Activated CD4-positive, alpha-beta T cell treated with anti-CD3 and anti-CD28 coated beads, Interleukin-2, amount 50 U/mL, for 4 hours (primary cell): ENCODE measurements at regions not wholly inside any gene's neighbourhood (a gene's known extent, or its start where the extent isn't known, plus 50 kb on each side); places are given as distances from the start of the nearest gene placed in this dataset.

Source experiments
- DNase-seq, 2 experiments: peaks; one replicate each; pipeline ENCODE4 v3.0.0-alpha.2; 2020

DNA sequence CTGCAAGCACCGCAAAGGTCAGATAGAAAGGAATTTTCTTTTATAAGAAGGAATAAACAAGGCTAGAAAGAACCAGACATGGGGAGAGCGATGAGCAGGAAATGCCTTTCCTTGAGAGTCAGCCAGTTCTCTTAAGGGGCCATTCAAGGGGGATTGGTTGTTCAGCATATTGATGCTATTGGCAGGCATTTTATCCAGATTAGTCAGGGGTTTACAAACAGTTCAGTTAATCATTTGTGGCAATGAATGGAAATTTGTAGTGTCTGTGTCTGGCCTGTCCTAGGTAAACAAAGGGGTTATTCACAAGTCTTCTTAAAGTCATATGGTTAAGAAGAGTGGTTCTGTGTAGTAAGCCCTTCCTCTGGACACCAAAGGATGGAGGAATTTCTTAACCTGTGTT lies 184.7 kb upstream of the FRMPD4 start:
- DNase-seq = no peak

DNA sequence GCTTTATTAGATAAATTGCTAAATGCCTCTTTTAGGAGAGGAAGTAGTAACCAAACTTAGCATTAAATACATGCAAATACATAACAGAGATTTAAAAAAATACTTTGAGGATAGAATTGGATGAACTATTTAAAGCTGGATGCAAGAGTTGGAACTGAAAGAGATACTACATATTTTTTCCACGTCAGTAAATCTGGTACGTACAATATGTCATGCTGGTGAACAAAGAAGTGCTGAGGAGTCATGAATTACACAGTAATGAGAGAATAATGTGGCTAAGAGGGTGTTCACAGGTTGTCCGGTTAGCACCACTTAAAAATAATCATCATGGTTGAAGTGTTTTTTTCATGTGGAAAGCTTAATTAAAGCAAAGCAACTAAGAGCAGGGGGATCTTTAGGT lies 184.1 kb upstream of the FRMPD4 start:
- no peak for DNase-seq

DNA sequence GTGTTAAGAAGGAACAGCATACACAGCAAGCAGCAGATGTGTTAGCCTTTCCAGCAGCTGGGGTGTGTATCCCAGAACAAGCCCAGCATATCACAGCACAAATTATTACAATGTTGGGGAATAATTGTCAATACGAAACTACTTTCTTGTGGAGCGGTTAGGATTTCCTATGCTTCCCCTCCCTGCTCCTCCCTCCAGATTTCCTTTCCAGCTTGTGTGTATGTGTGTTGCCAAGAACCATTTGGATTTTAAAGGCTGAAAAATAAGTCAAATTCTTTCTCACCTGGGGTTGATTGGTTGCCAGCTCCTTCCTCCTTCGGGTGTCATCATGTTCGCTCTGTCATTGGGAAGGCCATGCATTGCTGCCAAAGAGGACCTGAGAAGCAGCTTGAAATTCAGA lies 178.2 kb upstream of the FRMPD4 start:
- DNase-seq = no peak

DNA sequence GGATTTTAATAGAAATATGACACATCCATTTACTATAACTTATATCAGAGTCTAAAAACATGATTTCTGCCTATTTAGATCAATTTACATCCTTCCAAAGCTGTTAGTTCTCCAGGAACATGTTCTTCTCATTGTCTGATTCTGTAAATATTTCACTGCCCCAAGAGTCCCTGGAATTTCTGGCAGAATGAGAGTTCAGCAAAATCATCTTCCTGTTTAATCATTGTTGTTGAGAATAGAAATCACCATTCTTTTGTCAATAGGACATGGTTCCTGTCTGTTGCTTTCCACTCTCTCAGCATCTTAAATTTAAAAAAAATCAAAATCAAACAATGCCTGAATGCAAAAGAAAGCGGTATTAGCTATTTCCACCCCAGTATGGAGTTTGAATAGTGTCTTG lies 172.8 kb upstream of the FRMPD4 start:
- DNase-seq = no peak

DNA sequence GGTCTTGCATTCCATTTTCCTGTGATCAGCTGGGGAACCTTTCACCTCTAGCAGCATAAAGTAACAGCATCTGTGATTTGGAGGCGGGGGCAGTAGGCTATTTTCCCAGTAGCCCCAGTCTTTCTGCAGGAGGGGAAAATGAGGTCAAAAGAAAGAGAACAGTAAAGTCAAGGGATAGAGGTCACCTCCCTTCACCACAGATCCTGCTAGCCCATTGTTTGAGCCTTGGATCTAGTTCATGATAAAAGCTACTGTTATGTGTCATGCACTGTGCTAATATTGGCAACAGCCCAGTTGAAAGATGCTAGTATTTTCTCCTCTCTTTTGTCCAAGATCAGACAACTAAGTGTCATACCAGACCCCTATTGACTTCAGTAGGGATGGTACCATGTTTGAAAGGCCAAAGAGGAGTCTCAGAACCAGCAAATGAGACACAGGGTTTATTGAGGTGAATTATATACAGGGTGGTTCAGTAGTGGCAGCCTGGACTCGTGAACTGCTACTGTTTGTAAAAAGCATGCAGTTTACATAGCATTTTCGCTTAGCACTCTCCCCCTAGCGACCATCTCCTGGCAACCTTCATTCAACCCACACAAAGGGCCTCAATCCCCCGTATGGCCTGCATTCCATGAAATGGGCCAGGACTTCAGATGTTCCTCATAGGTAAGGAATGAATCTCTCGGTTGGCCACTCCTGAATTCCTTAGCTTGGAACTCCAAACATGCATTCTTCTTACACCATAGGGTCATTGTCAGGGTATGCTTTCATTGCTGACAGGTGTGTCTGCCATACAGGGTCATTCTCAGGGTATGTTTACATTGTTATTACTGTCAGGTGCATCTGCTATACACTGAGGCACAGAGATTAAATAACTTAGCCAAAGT lies 170.0 kb upstream of the FRMPD4 start:
- DNase-seq = no peak

DNA sequence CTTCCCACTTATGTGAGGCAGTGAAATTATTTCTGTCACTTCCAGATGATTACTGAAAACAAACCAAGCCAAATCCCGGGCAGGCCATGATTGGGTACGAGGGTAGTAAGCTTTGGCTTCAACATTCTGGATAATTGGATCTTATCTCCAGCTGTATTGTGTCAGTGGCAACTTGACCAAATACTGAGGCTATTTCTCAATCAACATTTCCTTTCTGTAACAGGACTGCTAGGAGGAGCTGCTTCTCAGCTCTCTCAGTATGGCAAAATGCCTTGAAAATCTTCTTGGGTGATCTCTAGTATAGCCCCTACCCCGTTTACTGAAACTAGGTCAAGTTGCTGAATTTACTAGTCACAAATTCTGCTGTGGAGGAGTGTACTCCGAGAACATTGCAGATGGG lies 169.3 kb upstream of the FRMPD4 start:
- no peak for DNase-seq

DNA sequence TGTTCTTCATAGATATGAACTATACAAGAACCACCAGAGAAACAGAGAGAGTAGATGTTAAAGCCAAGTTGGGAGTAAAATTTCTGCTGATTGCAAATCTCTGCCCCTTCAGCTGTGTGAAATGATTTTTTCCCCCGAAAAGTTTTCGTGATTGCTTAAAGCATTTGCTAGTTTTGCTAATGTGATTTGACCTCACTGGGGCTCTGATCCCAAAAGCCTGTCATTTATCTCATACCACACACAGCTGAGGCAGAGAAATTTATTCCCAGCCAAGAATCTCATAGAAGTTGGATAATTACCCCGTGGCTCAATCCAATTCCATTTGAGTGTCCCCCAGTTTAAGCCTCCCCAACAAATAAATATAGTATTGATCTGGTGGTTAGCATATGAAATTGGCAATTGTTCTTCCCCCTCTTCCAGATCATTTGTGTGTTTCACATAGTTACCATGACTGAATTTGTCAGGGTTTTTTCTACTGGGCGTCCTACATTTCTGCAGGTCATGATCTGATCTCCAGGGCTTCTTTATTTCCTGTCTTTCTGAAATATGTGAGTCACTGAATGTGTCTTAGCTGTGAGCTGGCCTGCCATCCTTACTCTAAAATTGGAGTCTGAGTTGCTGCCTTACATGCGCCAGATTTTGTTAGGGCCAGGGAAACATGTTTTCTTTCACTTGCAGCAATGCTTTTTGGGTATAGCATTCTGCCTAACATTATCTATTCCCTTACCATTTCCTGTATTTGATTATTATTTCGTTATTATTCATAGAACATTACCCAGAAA lies 167.5 kb upstream of the FRMPD4 start:
- no peak for DNase-seq

DNA sequence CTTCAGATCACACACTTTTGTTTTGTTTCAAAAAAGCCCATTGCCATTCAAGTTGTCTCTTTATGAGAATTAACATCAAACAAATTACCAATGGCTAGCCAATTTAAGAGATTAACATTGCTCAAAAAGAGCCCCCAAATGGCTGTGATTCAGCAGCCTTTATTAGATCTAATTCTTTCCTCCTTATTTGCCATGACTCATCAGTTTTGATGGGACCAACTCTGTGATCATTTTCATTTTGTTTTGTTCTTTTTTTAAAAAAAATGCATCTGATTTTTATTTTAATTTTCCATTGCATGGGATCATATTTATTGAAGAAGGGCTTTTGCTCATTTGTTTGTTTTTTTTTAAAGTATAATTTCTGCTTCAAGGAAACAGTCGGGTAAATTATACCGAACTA lies 161.6 kb upstream of the FRMPD4 start:
- no peak for DNase-seq

DNA sequence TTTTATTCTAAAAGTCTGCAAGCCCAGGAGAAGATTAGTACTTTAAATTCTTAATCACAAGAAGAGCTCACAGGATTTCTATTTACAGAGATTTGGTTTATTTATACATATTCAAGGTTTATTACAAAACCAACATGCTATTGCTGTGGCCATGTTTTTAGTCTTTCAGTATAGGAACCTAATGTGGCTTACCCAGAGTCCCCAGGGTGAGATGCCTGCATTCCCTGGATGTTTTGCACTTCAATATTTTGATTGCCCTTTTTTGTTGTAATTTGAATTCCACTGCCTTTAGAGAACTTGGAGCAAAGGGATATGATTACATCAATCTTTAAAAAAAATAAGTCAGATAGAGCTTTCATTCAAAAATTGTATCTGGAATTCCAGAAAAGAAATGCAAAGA lies 146.0 kb upstream of the FRMPD4 start:
- no peak for DNase-seq

DNA sequence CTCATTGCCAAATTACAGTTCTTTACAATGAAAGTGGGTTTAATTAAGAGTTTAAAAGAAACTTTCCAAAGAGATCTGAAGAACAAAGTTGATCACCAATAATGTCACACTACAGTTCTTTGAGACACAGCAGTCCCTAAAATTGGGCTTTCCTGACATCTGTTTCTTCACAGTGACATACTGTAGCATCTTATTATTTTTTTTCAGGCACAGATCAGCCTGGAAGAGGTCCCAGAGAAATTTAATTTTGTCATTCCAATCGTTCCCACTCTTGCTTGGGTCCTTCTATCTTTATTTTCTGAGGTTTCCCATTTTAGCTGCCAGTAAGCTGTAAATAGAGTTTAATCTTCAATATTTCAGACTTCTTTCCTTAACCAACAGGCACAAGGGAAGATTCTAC lies 143.1 kb upstream of the FRMPD4 start:
- no peak for DNase-seq

DNA sequence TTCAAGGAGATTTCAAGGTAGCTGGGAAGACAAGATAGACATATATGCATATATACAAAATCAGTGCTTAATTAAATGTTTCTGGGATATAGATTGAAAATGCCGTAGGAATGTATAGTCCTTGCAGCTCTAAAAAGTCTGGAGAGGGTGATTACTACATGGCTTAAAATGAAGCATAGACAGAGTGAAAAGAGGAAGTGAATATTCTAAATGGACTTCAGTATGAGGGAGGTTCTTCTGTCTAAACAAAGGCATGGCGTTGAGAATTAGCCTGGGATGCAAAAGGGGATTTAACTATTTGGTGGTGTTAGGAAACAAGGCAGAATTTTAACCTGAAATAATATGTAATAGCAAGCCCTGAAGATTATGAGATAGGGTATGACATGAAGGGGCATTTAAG lies 141.5 kb upstream of the FRMPD4 start:
- DNase-seq = no peak

DNA sequence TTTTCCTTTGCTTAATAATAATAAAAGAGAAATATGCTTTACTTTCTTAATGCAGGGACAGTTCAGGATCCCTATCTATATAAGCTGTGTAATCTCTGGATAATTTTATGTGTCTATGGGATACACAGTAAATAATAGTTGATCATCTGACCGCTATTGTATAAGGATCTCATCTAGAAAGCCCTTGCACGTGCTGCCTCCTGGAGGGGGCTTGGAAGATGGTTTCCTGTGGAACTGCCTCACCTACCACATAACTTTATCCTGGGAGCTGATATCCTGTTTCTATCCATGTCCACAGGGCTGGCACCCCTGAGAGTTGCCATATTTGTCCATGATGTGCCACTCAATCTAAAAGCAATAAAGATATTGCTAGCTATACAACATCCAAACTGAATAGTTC lies 139.3 kb upstream of the FRMPD4 start:
- DNase-seq = no peak

DNA sequence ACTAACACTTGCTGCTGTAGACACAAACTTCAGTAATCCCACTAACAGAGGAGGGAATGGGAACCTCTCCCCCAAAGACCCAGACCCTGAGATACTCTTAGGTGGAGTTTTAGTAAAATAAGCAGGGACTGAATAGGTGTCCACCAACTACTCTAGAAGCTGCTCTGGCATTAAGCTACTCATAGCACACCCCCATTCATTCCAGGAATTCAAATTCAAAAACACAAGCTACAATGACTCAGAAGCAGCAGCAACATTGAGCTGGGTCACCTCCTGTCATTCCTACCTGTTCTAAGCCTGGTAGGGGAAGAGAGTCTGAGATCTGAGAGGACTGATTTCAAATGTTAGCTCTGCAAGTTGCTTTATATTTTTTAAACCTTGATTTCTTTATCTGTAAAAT lies 135.4 kb upstream of the FRMPD4 start:
- DNase-seq = no peak

DNA sequence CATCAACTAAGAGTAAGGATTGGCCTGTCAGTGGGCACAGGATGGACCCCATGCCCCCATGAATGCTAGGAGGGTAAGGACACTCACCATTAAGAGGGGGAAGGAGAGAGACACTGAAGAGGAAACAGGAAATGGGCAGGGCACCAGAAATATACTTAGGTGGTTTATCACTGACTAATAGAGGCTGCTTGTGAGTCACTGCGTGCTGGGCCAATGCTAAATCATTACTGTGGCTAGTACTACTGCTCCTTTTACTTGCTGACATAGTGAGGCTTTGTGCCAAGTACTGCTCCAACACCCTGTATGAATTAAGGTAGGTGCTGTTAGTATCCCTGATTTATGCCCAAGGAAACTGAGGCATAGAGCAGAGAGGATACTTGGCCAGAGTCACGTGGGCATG lies 130.4 kb upstream of the FRMPD4 start:
- DNase-seq = no peak

DNA sequence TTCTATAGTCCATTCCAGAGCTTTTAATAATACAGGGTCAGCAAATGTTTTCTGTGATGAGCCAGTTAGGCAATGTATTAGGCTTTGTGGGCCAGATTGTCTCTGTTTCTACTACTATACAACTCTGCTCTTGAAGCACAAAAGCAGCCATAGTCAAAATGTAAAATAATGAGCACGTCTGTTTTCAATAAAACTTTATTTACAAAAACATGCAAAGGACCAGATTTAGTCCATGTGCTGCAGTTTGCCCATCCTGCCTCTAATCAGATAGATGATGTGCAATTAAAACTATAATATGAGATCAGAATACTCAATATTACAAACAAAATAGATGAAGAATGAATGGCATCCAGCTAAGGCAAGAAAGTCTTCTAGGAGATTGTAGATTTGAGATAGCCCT lies 127.8 kb upstream of the FRMPD4 start:
- DNase-seq = no peak

DNA sequence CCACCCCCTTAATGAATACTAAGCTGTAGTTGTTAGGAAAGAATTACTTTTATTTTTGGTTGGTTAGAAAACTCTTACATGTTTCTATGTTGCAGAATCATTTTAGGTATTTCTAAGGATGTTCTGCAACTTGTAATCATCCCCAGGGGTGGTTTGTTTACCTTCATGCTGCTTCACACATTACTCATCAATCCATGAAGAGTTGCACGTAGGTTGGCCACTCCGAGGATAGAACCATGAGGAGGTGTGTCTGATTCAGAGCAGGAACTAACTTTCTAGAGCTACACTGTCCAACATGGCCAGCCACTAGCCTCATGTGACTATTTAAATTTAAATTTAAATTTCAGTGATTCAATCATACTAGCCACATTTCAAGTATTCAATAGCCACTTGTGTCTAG lies 127.2 kb upstream of the FRMPD4 start:
- no peak for DNase-seq

DNA sequence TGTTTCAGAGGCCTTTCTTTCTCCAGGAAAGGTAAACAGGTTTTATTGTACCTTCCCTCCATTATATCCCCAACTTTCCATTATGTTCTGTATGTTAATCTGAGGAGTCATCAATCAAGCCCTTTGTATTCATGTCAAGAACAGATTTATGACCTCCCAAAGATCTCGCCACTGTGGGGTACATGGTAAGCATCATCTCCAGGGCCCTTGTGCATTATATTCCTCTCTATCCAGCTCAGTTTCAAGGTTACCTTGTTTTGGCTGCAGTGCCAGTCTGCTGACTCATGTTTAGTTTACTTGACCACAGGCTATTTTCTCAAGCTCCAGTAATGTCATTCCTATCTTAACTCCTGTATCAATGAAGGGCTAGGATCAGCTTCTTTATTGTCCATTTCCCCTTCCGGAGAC lies 125.1 kb upstream of the FRMPD4 start:
- DNase-seq = no peak

DNA sequence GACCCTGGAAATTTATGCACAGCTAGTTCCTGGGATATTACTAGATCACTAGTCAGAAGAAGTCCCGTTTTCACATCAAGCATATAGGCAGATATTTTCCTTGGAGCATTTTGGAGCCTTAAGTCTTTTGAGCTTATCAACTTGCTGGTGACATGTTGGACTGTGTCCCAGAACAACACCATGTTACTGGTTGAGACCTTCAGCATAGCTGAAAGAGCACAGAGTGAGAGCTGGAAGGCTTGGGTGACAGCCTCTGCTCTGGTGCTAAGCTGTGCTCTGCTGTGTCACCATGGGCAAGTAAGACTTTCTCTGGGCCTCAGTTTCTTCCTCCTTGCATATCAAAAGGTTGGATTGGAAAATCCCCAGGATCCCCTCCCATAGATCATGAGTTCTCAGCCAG lies 116.6 kb upstream of the FRMPD4 start:
- no peak for DNase-seq

DNA sequence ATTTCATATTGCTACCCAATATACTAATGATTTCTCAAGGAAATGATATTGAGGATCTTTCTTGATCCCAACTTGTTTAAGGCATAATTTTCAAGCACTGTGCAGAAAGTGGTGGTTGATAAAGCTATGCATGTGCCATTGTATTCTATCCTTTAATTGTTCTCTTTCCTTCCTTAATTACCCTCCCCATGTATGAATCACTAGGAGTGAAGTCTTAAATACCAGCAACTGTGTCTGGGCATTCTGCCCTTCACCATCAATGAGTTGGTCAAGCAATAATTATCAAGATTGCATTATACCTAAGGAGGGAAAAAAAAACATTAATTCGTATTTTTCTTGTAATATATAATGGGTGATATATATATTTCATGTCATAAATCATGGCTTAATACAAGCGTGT lies 111.8 kb upstream of the FRMPD4 start:
- no peak for DNase-seq

DNA sequence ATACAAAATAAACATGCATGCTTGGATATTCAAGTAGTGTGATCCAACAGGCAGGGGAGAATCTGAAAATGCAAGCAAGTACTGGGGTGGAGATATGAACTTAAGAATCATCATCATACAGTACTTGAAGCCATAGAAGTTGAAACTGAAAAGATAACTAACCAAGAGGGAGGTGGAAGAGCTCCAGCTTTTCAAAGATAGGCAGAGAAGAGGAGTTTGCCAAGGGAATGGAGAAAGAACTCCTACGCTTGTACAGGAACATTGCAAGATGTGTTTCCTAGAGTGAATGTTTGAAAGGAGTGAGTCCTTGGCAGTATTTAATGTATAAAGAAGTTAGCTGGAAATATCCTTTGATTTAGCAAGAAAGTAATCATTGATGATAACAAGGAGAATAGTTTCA lies 106.2 kb upstream of the FRMPD4 start:
- DNase-seq = no peak

DNA sequence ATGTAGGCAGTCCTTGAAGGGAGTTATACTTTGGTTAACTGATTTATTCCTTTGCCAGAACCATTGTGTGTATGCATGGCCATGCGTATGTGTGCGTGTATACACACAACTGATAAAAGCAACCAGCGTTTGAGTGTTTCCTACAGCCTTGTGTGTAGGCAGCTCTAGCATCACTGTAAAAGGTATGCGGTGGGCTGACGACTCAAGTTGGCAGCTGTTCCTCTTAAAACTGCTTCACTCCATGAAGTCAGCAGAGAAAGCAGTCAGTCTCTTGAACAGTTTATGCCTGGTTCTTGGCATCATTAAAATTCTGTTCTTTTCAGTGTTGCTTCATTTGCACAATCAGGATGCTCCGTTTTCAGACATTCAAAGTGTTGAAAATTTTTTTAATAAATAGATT lies 103.5 kb upstream of the FRMPD4 start:
- no peak for DNase-seq

DNA sequence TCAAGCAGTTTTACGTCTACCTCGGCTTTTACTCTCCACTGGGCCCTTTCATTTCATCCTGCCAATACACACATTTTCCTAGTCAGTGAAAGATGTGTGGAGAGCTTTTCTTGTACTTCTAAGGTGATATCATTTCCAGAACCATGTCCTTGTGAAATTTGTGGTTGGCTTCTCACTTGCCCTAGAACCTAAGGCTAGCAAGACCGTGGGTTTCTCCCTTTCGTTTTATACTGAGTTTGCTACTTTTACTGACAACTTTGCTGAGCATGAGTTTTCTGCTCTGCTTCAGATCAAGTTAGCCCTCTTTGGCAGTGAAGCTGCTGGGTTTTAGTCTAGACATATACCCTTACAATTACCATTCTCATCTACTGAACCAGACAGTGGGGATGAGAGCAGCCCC lies 95.7 kb upstream of the FRMPD4 start:
- DNase-seq = no peak

DNA sequence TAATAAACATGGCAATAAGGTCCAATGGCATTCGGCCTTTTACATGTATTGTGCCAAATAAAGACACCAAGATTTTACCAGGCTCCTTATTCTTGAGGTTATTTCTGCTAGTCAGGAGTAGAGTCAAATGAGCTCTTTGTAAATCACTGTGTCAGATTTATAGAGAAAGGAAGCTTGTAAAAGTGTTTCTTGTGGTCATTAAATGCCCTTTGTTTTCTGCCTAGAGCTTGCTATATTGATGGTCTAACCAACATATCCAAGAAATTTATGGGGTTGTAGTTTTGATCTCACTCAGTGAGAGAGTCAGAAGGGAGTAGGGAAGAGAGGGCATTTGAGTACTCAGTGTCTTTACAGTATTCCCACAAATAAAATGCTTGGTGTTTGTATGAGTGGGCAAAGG lies 86.2 kb upstream of the FRMPD4 start:
- no peak for DNase-seq

DNA sequence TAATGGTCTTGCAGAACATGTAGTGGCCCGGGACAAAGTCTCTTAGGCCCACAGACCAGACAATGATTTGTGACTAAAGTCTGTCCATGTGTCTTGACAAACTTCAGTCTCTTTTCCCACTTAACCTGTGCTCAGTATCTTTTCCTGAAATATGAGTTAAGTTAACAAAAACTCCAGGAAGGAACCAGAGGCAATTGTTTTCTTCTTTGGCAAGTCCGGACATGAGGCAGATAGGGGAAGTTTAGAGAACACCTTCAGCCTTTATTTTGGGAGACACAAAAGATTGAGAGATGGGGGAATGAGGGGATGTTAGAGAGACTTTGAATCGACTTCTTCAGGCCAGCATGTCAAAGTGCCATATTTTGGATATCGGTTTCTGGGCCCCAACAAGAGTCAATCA lies 80.2 kb upstream of the FRMPD4 start:
- no peak for DNase-seq
